HG02610 (cell line): ENCODE measurements at regions not wholly inside any gene's neighbourhood (a gene's known extent, or its start where the extent isn't known, plus 50 kb on each side); places are given as distances from the start of the nearest gene placed in this dataset.

Experiments
- ATAC-seq: cut with Tn5 transposase; IDR thresholded peaks from one replicate; pipeline ENCODE4 v1.9.1; 2021; ENCODE audit warnings: mild to moderate bottlenecking, moderate library complexity; ENCODE audit not compliant: unreplicated experiment

DNA sequence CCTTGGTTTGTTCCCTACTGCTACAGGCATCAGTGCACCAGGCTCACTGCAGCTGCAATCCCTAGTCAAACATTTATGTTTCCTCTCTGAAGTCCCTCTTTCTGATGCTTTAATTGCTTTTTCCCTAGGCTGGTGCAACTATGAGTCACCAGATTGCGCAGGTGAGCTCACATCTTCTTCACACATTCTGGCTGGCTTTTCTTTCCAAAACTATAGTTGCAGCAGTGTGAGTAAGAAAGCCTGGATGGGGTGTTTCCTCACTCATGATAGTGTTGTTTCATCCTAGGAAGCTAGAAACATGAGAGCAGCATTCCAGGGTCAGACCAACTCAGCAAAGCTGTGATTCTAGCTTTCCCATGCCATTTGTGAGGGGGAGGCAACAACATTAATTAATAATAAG, 296.4 kb downstream of the PAX1 start:
- no peak for ATAC-seq

DNA sequence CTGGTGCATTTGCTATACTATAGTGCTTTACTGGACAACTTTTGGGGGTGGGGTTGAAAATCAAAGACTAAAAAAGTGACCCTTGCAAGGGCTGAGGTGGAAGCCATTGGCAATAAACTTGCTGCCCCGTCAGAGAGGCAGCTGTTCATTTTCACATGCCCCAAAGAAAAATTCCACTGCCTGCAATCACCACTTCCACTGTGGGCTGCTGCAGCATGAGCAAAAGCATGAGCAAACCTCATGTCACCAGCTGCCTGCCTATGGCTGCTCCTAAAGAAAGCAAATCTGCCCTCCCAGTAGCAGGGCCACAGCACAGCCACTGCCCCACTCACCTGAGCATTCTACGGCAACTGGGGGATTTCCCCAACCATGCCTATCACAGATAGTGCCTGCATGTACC, 290.0 kb downstream of the PAX1 start:
- no peak for ATAC-seq

DNA sequence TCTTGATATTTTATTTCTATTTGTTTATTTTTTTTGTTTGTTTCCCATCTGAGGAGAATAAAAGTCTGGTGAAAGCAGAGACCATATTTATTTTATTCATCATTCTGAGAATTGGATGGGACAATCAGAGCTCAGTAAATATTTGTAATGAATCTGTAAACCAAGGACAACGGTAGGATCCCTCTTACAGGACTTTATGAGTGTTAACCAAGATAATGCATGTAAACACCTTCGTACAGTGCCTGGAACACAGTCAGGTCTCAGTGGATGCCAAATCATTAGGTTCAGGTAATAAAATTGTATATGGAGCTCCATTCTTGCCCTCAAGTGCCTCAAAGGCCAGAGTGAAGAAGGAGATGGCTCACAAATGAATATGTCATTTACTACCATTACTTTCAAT, 288.7 kb downstream of the PAX1 start:
- ATAC-seq, result no peak

DNA sequence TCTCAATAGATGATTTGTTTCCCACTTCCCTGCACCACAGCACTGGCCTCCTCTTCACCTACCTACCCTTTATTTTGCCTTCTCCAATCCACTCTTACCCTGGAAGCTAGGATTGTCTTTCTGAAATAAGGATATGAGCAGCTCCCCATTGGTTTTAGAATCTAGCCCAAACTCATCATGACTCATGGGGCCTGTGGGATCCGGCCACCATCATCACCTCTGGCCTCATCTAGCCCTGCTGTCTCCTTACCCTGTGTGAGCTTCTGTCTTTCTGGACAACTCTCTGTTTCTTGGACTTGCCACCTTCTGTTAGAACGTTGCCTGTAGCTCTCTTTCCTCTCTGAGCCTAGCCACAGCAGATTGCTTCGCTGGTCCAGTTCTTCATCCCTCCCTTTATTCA, 277.1 kb downstream of the PAX1 start:
- no peak for ATAC-seq

DNA sequence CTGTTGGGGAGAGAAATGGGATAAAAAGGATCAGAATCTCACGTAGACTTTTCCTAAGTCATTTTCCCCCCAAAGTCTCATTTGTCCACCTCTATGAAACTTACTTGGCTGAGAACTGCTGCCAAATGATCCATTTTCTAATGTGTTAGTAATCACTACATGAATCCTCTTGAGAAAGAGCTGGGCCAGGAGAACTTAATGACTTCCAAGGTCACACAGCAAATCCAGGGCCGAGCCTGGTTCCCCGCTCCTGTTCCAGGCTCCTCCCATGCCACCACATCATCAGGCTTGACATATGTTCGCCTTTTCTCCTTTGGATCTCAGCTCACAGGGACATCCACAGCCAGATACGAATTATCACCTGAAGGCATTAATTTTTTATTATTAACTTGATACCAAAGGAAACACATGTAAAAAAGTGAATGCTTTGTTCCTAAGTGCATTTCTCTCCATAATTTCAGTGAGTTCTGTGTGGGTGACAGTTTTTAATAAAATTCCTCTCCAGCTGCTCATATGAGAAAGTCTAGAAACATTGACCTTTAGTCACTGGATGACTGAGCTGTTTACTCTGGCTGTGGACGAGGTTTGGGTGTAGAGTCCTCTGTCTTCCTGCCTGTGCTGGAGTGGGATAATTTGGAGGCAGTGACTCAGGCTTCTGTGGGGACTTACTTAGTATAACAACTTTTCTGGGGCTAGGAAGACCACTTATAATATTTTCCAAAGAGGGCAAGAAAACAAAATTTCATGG, 276.3 kb downstream of the PAX1 start:
- no peak for ATAC-seq

DNA sequence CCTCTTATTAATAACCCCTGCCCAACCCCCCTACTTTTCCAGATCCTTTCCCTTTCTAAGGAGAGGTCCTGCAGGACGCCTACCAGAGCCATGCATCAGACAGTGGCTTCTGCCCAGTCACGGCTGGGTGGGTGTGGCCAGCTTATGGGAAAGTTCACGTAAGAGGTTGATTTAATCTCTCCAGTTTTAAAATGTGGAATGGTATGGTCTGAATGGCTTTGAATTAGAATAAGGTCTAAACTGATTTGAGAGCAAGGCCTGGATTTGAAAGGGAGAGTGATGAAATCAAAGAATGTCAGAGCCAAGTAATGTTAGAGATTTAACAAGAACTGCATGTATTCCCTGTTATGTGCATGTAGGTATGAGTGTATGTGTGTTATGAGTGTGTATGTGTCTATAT, 275.7 kb downstream of the PAX1 start:
- no peak for ATAC-seq

DNA sequence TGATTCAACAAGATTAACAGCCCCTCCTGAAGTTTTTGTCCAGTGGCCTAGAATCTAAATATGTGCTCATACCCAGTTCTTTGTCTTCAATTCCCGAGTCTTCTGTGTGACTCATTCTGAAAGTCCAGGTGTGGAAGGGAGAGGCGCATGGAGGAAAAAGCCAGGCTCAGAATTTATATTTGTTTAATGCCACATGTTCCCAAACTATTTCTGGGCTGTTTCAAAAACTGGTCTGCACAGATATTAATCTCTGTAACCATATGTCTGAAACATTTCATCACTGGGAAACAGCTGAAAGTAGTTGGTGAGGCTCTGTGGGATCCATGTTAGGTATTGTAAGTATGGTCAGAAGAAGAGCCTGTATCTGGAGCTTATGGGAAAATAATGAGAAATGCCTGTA, 266.0 kb downstream of the PAX1 start:
- no peak for ATAC-seq

DNA sequence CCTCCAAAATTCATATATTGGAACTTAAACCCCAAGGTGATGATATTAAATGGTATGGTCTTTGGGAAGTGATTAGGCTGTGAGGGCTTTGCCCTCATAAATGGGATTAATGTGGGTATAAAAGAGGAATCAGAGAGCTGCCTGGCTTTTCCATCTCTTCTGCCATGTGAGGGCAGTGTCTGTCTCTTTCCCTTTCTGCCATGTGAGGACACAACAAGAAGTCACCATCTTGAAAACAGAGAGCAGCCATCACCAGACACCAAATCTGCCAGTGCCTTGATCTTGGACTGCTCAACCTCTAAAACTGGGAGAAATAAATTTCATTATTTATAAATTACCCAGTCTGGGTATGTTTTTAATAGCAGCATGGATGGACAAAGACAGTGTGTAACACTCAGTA, 263.0 kb downstream of the PAX1 start:
- no peak for ATAC-seq

DNA sequence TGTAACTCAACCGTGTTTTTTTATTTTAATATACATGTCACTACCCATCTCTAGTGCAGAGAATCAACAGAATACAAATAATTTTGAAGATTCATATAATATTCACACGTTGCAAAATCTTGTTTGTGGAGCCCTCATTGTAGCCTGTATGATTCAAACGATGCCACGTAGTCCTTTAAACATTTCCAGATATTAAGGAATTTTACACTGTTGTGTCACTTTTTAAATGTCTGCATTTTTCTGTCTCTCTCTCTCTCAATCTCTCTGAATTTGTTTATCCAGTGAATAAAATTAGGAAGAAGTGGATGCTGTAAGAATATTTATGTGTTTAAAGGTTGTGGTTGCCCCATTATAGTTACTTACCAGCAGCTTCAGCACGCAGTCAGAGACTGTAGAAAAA, 262.0 kb downstream of the PAX1 start:
- ATAC-seq, result no peak

DNA sequence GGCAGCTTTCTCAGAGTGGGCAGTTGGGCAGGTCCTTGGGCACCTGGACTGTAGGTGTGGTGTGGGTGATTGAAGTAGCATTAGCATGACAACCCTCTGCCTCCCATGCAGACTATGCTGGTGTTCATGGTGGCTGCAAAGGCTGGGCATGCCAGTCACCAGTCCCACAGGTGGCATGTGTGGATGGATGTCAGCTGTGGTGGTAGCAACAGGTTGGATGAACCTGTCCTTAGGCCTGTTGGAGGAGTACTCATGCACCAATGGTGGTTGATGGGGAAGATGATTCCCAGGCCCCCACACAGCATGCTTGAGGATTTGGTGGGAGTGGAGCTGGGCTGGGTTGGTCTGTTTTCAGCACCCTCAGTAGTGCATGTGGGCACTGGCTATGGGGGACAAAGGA, 251.1 kb downstream of the PAX1 start:
- ATAC-seq, result no peak

DNA sequence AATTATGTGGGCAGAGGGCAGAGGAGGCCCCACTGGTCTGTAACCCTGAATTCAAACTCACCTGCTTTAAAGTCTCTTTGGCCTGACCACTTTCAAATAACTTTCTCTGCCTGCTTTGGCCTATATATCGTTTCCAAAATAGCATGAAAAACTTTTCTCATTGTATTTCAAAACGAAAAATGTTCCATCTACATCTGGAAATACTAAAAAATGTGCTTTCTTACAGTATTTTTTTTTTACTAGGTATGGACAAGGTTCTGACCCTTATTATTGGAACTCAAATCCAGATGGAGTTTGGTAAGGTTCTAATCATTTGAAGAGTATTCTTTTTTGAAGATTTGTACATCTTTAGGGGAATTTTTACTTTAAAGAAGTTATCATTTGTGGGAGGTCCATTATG, 241.9 kb downstream of the PAX1 start:
- no peak for ATAC-seq

DNA sequence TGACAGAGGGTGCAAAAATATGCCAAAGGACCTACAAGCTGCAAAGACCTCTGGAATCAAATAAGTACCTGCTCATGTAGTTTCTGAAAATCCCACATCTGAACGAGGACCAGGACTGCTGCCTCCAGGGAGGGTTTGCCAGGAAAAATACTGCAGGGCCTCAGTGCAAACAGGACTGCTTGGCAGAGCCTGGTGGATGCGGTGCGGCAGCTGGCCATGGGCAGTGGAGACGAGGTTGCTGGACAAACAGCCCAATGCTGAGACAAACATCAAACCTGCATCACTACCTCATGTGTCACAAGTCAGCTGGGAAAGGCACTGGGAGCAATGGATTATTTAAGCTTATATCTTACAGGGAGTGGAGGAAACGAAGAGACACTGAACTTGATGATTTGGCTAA, 238.8 kb downstream of the PAX1 start:
- ATAC-seq, result no peak

DNA sequence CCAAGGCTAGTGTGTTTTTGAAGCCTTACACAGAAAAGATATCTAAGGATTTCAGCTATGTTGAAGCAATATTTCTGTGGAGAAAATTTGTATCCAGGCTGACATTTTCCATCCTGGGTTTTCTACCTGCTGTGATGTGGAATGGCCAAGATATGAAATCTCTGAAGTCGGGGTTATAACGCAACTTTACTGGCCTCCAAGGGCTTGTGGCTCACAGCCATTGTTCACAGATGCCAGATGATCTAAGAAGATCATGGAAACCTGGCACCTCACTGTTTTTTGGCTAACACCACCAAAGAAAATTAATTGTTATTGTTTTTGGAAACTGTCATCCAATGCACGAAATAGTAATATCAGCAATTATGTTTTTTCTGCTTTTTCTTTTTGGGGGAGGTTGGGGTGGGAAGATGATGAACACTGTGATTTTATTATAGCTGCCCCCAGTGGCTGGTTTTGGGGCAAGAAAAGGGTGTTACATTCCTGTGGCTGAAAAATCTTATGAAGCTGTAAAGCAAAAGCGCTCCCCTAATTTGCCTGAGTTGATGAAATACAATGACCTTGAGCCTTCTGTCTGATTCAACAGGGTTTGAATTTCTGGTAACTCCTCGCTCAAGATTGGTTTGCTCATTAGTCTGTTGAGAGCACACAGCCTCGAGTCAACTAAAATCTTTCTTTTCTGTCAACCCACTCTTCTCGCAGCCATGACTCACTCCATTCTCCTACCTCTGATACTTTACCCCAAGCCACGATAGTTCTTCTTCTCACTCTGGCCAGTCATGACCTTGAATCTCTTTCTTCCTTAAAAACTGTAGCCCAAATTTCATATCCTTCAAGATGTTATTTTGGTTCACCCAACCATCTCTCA, 236.7 kb downstream of the PAX1 start:
- ATAC-seq, result no peak

DNA sequence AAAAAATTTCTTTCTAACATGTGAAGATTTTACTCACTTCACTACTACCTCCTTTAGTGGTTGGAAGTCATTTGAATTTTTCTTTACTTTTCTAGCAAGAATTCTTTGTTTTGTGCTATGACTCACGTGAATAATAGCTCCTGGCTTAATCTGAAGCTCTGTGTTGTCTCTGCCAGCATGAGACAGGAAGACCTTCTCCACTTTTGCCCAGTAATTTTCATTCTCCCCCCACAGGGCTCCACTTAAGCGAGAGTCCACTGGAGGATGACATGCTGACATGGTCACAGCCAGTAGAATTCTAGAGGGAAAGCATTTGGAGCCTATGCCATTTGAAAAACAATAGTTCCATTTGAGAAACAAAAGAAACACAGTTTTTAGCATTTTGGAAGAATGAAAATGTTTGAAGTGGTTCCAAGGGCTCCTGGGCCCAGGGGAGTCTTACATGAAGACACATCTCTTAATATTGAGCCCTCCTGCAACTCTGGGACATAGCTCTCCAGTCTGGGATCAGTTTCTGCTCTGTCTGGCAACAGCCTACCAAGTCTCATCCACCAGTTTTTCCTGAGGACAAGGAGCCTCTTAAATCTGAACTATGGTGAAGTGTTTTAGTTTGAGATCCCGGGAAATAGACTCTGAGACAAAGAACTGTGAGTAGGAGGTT, 231.4 kb downstream of the PAX1 start:
- ATAC-seq, result no peak

DNA sequence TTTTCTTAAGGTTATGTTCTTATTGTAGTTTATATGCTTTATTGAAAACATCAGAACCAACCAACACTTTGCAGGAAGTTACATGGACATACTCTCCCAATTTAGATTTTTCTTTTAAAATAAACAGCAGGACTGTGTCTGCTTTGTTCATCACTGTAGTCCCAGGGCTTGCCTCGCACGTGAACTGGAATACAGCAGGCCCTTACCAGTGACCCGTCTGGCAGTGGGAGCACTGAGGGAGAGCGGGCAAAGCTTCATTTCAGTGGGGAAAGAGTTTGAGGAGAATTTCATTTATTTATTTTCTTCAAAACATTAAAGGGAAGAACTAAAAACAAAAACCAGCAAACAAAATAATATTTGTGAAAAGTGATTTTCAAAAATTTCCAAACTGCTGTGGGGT, 230.8 kb downstream of the PAX1 start:
- no peak for ATAC-seq

DNA sequence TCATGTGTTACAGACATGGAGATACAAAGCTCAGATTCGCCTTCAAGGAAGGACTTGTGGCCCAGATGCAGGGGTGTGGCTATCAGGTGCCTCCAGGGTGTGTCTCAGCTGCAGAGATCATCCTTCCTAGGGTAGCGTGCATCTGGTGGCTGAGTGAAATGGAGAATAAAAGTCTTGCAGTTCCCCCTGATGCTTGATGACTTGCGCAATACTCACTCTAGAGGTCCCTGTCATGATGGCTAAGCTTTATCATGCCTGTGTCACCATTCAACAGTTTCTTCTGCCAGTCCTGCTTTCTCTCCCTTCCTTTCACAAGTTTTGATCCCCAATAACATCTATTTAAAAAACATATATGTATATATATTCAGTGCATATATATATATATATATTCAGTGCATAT, 228.1 kb downstream of the PAX1 start:
- no peak for ATAC-seq

DNA sequence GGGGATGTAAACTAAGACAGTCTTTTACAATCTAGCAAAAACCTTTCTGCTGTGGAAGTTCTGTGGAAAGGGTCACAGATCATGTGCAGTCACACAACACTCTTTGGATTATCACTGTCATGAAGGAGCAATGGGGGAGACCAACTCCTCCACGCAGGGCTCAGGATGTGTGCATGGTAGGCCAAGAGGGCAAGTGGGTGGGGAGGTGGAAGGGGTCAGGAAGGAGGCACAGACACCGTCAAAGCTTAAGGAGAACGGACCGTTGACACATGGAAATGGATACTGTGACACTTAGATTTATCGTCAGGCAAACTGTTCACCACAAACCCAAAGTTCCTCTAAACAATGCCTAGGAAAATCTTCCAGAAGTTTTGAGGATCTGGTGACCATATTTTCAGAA, 215.8 kb downstream of the PAX1 start:
- no peak for ATAC-seq

DNA sequence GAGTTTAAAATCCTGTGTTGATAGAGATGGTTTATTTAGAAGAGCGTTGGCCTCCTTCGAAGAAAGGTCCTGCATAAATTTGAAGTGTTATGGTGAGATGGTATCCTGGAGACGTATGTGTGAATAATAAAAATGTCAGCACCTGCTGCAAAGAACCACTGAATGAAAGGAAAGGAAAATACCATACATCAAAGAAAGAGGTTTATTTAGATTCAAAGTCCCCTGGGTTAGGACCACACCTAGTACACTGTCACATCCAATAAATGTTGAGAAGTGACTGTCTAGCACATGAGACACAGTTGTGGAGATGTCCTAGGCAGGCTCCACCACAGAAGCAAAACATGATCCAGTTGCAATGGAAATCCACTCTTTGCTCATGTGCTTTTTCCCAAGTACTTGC, 214.7 kb downstream of the PAX1 start:
- ATAC-seq, result no peak

DNA sequence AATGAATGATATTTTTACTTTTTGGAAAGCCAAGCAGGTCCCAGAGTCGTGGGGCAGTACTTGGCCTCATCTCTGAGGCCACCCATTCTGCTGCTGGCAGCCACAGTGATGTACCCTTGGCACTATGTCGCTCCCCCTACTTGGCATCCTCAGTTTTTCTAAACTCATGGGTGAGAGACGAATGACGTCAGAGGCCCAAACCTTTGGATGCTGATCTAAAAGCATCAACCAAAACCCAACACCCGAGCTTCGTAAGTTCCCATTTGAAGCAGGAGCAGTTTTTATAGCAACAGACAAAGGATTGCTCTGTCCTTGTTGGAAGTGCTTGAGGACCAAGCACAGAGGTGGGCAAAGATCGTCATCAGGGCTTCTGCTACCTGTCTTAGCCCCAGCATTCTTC, 212.9 kb downstream of the PAX1 start:
- ATAC-seq, result no peak

DNA sequence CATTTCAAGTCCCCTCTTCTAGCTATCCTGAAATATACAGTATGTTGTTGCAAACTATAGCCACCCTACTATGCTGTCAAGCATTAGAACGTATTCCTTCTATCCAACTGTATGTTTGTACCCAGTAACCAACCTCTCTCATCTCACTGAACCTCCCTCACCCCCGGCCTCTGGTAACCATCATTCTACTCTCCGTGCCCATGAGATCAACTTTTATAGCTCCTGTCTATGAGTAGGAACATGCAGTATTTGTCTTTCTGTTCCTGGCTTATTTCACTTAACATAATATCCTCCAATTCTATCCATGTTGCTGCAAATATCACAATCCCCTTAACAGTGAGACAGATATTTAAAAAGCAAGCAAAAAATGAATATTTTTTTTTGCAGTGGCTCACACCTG, 196.9 kb downstream of the PAX1 start:
- ATAC-seq, result no peak

DNA sequence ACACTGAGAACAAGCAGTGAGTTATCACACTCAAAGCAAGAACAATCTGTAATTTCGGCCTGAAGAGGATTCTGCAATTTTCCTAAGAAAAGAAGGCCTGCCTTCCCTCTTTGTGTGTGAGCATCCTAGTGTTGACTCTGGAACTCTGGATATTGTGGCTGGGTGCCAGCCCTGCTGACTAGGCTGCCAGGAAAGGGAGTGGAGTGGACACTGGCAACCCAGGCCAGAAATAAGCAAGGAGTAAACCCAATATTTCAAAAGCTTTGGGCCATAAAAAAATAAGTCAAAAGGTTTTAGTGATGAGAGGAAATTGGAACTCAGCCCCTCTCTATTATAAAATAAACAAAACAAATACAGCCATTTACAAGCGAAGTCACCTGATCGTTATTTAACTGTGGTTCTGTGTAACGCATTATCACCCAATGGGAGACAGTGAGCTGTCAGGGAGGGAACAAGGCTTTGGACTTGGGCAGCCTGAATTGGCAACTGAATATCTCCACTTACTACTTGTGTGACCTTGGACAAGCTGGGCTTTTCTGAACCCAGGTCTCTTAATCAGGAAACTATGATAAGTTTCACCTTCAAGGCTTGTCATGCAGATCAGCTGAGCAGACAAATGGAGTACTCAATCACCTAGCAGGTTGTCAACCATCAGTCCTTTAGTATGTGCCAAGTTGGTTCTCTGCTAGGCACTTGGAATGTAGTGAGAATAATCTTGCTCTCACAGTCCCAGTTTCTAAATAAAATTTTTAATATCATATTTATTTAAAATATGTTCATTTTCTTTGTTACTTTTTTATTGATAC, 196.2 kb downstream of the PAX1 start:
- no peak for ATAC-seq
